HG03045 (cell line): ENCODE measurements at regions not wholly inside any gene's neighbourhood (a gene's known extent, or its start where the extent isn't known, plus 50 kb on each side); places are given as distances from the start of the nearest gene placed in this dataset.

ENCODE experiments used
- ATAC-seq: cut with Tn5 transposase; IDR thresholded peaks from one replicate; pipeline ENCODE4 v1.9.1; 2021; ENCODE audit warnings: mild to moderate bottlenecking, moderate library complexity; ENCODE audit not compliant: unreplicated experiment

DNA sequence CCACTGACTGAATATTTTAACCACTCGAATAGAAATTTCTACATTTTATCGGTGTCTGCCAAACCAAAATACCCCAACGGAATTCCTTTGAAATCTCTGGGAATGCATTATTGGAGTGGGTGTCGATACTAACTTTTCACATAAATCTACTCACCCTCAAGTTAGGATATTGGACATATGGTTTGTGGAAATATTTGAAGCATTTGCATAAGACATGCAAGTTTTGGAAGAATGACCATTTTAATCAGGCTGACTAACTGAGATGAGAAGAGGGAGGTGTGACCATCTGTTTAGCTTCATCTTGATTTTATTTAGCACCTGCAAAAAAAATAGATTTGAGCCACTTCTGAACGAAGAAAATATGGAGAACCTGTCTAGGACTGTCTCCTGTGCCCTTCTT lies 61.2 kb downstream of the KLF6 start:
- ATAC-seq, result no peak

DNA sequence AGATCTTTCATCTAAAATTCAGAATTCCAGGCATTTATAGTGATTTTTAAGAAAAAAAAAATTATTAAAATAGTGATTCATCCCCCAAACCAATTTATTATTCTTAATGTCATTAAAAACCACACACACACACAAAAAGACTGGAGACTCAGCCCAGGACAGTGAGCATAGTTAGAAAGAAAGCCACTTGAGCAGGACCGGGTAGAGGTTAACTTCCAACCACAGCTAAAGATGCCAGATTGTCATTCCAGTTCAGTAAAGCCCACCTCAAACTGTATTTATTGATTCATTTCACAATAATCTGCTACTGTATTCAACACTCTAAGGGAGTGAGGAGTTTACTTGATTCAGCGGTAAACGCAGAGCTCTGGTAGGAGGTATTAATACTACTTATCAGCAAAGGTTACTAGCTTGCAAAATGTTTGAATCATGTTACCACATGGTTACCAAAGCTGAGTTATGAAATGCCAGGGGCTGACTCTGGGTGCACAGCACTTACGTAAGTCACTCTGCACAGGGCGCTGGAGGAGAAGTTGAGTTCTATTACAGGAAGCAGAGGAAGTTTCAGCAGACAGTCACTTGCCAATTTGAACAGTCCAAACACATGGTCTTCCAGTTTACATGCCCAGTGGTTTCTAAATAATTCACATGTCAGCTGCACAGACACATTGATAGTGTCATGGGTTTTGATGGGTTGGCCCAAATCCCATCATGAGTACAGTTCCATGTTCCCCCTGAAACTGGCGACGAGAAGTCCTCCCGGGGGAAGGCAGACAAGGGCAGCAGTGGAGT lies 64.6 kb downstream of the KLF6 start:
- ATAC-seq, result no peak

- no peak for ATAC-seq
These were observed 65.8 kb downstream of the KLF6 start for GRCh38 chr10:3719024-3719843.

- no peak for ATAC-seq
These were observed 68.9 kb downstream of the KLF6 start for GRCh38 chr10:3716093-3716492.

- ATAC-seq, result no peak
These were observed 70.0 kb downstream of the KLF6 start for GRCh38 chr10:3714967-3715366.

GRCh38 chr10:3714531-3714930 lies 70.5 kb downstream of the KLF6 start:
- no peak for ATAC-seq

- ATAC-seq, result no peak
These were observed 72.3 kb downstream of the KLF6 start for GRCh38 chr10:3712707-3713106.

DNA sequence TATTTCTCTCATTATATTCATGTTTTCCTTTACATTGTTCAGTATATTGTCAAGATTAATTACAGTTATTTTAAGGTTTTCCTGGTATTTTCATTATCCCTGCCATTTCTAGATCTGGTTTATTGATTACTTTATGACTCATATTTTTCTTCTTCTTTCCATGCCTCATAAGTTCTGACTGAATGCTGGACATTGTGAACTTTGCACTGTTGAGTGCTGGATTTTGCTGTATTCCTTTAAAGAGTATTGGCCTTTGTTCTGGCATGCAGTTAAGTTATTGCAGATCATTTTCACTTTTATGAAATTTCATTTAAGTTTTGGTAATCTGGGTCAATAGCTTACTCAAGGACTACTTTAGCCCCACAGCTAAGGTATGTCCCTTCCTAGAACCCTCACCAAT lies 73.1 kb downstream of the KLF6 start:
- no peak for ATAC-seq

DNA sequence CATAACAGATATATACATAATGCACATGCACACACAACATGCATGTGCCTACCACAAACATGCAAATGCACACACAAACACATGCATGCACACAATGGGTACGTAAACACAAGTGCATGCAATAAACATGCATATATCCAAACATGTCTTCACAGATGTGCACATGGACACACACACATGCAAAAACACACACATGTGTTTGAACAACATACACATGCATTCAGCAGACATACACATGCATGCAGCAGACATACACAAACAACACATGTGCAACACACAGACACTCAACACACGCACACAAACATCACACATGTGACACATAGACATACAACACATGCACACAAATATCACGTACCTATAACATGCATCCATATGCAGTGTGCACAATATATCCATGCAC lies 74.2 kb downstream of the KLF6 start:
- no peak for ATAC-seq

DNA sequence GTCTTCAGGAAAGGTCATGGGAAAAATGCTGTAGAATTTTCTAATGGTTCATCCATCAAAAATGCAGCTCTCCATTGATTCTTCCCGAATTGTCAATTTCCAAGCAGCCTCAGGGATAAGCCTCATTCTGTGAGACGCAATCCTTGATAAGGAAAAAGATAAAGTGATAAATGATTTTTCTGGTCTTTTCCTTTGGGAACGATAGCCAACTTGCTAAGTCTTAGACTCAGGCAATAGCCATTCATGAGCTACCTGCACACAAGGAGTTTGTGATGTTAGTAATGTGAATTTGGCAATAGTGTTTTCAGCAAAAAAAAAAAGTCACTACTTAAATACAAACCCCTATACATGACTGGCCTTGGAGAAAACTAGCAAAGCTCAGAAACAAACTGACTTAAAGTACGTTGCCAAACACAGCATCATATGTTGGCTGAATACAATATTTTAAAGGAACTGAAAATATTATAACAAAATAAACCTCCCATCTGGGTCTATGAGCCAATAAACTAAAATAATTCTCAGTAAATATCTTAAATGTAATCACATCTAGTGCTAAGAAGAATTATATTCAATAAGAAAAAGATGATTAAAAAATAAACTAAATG lies 75.5 kb downstream of the KLF6 start:
- no peak for ATAC-seq

GRCh38 chr10:3708852-3709251 lies 76.2 kb downstream of the KLF6 start:
- no peak for ATAC-seq

DNA sequence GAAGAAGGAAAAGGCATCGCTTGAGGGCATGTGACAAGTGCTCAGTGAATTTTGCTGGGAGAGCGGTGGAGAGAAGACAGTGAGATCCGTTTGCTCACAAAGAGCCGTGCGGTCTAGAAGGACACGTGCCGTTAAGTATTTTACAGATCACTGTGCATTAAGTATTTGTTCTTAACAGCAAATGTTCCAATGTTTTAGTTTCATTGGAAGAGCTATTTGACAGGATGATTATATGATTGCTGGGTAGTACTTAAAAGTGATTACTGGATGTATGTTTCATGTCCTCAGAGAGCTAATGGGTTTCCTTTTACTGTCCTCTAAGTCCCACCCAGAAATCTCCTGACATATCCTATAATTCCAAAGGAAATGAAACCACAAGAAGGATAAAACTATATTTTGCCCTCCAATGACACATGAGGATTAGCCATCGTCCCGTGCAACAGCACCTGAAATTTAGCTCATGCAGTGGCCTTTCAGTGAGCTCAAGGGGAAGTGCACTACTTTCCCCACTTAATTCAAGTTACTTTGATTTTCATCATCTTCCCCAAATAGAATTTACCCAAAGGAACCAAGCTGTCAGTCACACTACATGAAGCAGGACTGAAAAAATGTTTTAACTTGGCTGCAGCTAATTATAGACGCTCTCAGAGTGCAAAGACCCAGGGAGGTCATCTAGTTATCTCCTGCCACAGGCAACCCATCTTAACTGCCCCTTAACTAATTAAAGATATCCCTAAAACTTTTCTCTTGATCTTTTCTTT lies 80.3 kb downstream of the KLF6 start:
- ATAC-seq, result no peak

DNA sequence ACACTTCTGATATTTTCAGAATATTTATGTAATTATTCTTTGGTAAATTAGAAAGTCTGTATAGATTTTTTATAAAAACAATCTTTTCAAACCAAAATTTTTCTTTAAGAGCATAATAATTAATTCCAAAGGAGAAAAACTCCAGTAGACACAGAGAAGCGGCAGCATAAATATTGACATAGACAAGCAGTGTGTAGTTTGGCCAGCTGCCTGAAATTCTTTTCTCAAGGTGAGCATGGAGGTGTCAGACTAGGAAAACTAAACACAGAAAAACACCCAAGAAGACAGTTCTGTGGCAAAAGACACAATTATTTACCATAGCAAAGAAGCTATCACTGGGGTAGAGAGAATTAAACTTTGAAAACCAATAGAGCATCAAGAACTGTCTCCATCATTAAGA lies 82.4 kb downstream of the KLF6 start:
- no peak for ATAC-seq

DNA sequence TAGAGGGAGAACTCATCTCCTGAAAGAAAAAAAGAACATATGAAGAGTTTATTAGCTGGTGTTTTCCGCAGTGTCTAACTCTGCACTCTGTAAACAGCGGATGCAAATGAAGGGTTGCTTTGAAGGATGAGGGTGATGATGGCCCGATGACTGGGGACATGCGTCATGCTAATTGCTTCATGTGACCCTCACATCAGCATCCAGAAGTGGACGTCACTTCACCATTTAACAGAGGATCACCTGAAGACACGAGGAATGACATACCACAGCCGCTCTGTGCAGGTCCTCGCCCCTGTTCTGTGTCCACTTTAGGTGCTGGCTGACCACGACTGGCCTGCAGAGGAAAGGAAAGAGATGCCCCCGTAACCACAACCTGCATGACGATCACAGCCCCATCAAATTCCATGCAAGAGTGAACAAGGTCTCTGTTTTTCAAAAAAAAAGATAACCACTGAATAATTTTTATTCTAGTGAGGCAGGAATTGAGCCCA lies 82.9 kb downstream of the KLF6 start:
- no peak for ATAC-seq

- ATAC-seq, result no peak
These were observed 83.5 kb downstream of the KLF6 start for GRCh38 chr10:3701491-3701890.

- ATAC-seq, result no peak
These were observed 84.4 kb downstream of the KLF6 start for GRCh38 chr10:3700531-3701076.

GRCh38 chr10:3699916-3700315 lies 85.1 kb downstream of the KLF6 start:
- ATAC-seq, result no peak

DNA sequence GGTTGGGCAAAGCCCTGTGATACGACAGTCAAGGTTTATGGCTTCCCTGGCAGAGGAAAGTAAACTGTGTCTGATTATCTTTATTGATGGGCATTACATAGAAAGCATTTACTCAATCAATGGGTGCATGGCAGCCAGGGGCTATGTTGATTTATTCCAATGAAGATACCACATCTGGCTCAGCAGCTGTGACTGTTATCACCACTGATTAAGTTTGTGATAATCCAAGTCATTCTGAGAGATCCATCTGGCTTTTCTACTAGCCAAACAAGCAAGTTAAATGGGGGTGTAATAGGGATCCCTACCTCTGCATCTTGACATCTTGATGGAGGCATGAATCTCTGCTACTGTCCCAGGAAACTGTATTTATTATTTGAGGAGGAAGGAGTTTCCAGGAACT lies 86.7 kb downstream of the KLF6 start:
- ATAC-seq, result no peak

- no peak for ATAC-seq
These were observed 91.3 kb downstream of the KLF6 start for GRCh38 chr10:3693698-3694080.

DNA sequence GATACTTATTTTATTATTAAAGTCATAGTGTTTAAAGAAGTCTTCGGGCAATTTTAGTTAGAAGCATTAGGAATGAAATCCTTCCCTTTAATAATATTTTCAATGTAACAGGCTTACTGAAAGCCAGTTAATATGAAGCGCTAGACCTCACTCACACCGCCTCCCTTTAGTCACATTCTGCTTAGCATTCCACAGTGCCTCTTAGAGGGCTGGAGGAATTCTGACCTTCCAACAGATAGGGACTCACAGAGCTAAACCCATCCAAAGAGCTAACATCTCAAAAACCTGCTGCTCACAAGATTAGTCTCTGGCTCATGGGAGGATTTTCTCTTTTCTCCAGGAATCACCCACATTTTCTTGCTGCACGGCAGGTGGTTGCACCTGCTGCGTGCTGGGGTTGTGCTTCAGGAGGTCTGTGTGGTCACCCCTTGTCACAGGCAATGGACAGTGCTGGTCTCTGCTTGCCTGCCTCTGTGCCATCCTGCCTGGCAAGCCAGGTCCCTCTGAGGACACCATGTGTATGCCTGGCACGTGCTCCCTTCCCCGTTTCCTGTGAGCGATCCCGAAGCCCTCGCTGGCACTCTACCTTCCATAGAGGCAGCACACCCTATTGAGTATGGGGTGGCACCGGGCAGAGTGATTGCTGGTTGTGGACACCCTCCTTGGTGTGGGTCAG lies 91.8 kb downstream of the KLF6 start:
- no peak for ATAC-seq
